ENCODE measurements at regions not wholly inside any gene's neighbourhood (a gene's known extent, or its start where the extent isn't known, plus 50 kb on each side); places are given as distances from the start of the nearest gene placed in this dataset.

GRCh38 chr10:55348534-55348933 lies 547.5 kb upstream of the PCDH15 start:
- H4K20me1 ChIP-seq (ENCODE audit: control insufficient read depth, insufficient read depth, low read depth, low read length): no peaks in the 10 kb centered on the region
- H3K4me2 ChIP-seq (ENCODE audit: low read length): no peak overlapping the region
- no peaks in the 10 kb centered on the region for H3K27me3 ChIP-seq (ENCODE audit: control insufficient read depth, low read length)
- no peaks in the 10 kb centered on the region for H3K4me1 ChIP-seq (ENCODE audit: control insufficient read depth, low read length)
- H3K9me2 ChIP-seq (replicated peaks; ENCODE audit: control insufficient read depth, low read length): no peaks in the 10 kb centered on the region; the same call in 1 of the 2 replicates
- H3K4me3 ChIP-seq (ENCODE audit: low read length): no peak overlapping the region
- H3F3A ChIP-seq (ENCODE audit: control insufficient read depth, insufficient read depth): no peaks in the 10 kb centered on the region
- no peaks in the 10 kb centered on the region for H3K9me3 ChIP-seq (ENCODE audit: control insufficient read depth, insufficient read depth, low read length)
- H3K79me2 ChIP-seq (ENCODE audit: control insufficient read depth, low read length): no peaks in the 10 kb centered on the region
- no peaks in the 10 kb centered on the region for H3K36me3 ChIP-seq (ENCODE audit: control insufficient read depth, low read length)
- TF ChIP-seq CTCF (IDR thresholded peaks at IDR 0.05; ENCODE audit: low read depth, low read length, poor library complexity, severe bottlenecking) (no peak), EZH2phosphoT487 (IDR thresholded peaks at IDR 0.05; ENCODE audit: borderline replicate concordance, low read length) (no peak)
- no peak overlapping the region for H3K27ac ChIP-seq (ENCODE audit: low read depth, low read length)

- H3K36me3 ChIP-seq (ENCODE audit: control insufficient read depth, low read length): no peaks in the 10 kb centered on the region
- no peaks in the 10 kb centered on the region for H3K27me3 ChIP-seq (ENCODE audit: control insufficient read depth, low read length)
- H3K79me2 ChIP-seq (ENCODE audit: control insufficient read depth, low read length): no peaks in the 10 kb centered on the region
- no peaks in the 10 kb centered on the region for H4K20me1 ChIP-seq (ENCODE audit: control insufficient read depth, insufficient read depth, low read depth, low read length)
- no peak overlapping the region for H3K4me3 ChIP-seq (ENCODE audit: low read length)
- no peaks in the 10 kb centered on the region for H3K4me1 ChIP-seq (ENCODE audit: control insufficient read depth, low read length)
- H3K4me2 ChIP-seq (ENCODE audit: low read length): no peak overlapping the region
- H3K9me2 ChIP-seq (replicated peaks; ENCODE audit: control insufficient read depth, low read length): no peaks in the 10 kb centered on the region
- H3K9me3 ChIP-seq (ENCODE audit: control insufficient read depth, insufficient read depth, low read length): no peaks in the 10 kb centered on the region
- no peaks in the 10 kb centered on the region for H3F3A ChIP-seq (ENCODE audit: control insufficient read depth, insufficient read depth)
- TF ChIP-seq EZH2phosphoT487 (IDR thresholded peaks at IDR 0.05; ENCODE audit: borderline replicate concordance, low read length) (no peak), CTCF (IDR thresholded peaks at IDR 0.05; ENCODE audit: low read depth, low read length, poor library complexity, severe bottlenecking) (no peak)
- no peak overlapping the region for H3K27ac ChIP-seq (ENCODE audit: low read depth, low read length)
Observed at GRCh38 chr10:55330486-55330885, 529.5 kb upstream of the PCDH15 start.

GRCh38 chr10:55329796-55330195 lies 528.8 kb upstream of the PCDH15 start:
- TF ChIP-seq EZH2phosphoT487 (IDR thresholded peaks at IDR 0.05; ENCODE audit: borderline replicate concordance, low read length) (no peak), CTCF (IDR thresholded peaks at IDR 0.05; ENCODE audit: low read depth, low read length, poor library complexity, severe bottlenecking) (no peak)
- H3K4me2 ChIP-seq (ENCODE audit: low read length): no peak overlapping the region
- no peaks in the 10 kb centered on the region for H3K36me3 ChIP-seq (ENCODE audit: control insufficient read depth, low read length)
- no peaks in the 10 kb centered on the region for H3F3A ChIP-seq (ENCODE audit: control insufficient read depth, insufficient read depth)
- no peaks in the 10 kb centered on the region for H3K9me3 ChIP-seq (ENCODE audit: control insufficient read depth, insufficient read depth, low read length)
- H3K4me1 ChIP-seq (ENCODE audit: control insufficient read depth, low read length): no peaks in the 10 kb centered on the region
- H3K27ac ChIP-seq (ENCODE audit: low read depth, low read length): no peak overlapping the region
- H4K20me1 ChIP-seq (ENCODE audit: control insufficient read depth, insufficient read depth, low read depth, low read length): no peaks in the 10 kb centered on the region
- no peaks in the 10 kb centered on the region for H3K27me3 ChIP-seq (ENCODE audit: control insufficient read depth, low read length)
- no peak overlapping the region for H3K4me3 ChIP-seq (ENCODE audit: low read length)
- no peaks in the 10 kb centered on the region for H3K9me2 ChIP-seq (replicated peaks; ENCODE audit: control insufficient read depth, low read length)
- H3K79me2 ChIP-seq (ENCODE audit: control insufficient read depth, low read length): no peaks in the 10 kb centered on the region

Data from DOHH2 (cell line).